Natural killer cell (primary cell): ENCODE measurements at regions not wholly inside any gene's neighbourhood (a gene's known extent, or its start where the extent isn't known, plus 50 kb on each side); places are given as distances from the start of the nearest gene placed in this dataset.

ENCODE experiments used
- ATAC-seq, 3 donors: fragments of 150-1000 bp in 2 of 3; fragments of 200-7000 bp in 1 of 3; cut with Tn5 transposase; 1 replicate in 1 of 3; 2 replicates in 2 of 3; pipeline ENCODE4 v1.10.0; 2021; ENCODE audit warnings: mild to moderate bottlenecking in 2 of 3, moderate library complexity in 2 of 3
- DNase-seq, 2 donors: peaks; one replicate each; pipeline versions ENCODE4 v3.0.0 to v3.0.0-alpha.2; 2013 to 2021; ENCODE audit warnings: mixed read lengths in 1 of 2
- H3K27ac ChIP-seq: one replicate; pipeline ENCODE4 v1.5.1; 2013; ENCODE audit warnings: mild to moderate bottlenecking, low read length
- H3K27me3 ChIP-seq: one replicate; pipeline ENCODE4 v1.6.1; 2013; ENCODE audit warnings: low read length; ENCODE audit not compliant: control insufficient read depth, insufficient read depth
- H3K36me3 ChIP-seq: one replicate; pipeline ENCODE4 v1.6.1; 2013; ENCODE audit warnings: low read length; ENCODE audit not compliant: control insufficient read depth, insufficient read depth
- H3K4me1 ChIP-seq: one replicate; pipeline ENCODE4 v1.6.1; 2013; ENCODE audit warnings: low read length; ENCODE audit not compliant: control insufficient read depth, insufficient read depth
- H3K4me3 ChIP-seq: one replicate; pipeline ENCODE4 v1.5.1; 2013; ENCODE audit warnings: low read length
- H3K9me3 ChIP-seq: one replicate; pipeline ENCODE4 v1.6.1; 2013; ENCODE audit warnings: low read length; ENCODE audit not compliant: control insufficient read depth, insufficient read depth
- H3K27ac Mint-ChIP-seq, 2 donors: one replicate each; pipeline ENCODE4 v1.8.0; 2022; ENCODE audit warnings: mild to moderate bottlenecking in 2 of 2, mixed read lengths in 2 of 2, moderate library complexity in 1 of 2
- H3K27me3 Mint-ChIP-seq, 2 donors: one replicate each; pipeline ENCODE4 v1.8.0; 2022; ENCODE audit warnings: low read depth in 2 of 2, mixed read lengths in 2 of 2
- H3K36me3 Mint-ChIP-seq: one replicate; pipeline ENCODE4 v1.8.0; 2022; ENCODE audit warnings: mixed read lengths
- H3K4me1 Mint-ChIP-seq, 2 donors: one replicate each; pipeline ENCODE4 v1.8.0; 2022; ENCODE audit warnings: mixed read lengths in 2 of 2
- H3K4me3 Mint-ChIP-seq: one replicate; pipeline ENCODE4 v1.8.0; 2022; ENCODE audit warnings: mild to moderate bottlenecking, moderate library complexity, mixed read lengths
- H3K9me3 Mint-ChIP-seq, 2 donors: one replicate each; pipeline ENCODE4 v1.8.0; 2022; ENCODE audit warnings: mixed read lengths in 2 of 2
- CTCF ChIP-seq: fragments of 200-600 bp; IDR thresholded peaks from one replicate; pipeline ENCODE4 v1.8.0; 2022; ENCODE audit warnings: antibody characterized with exemption
- WGBS: methylation state at CpG from one replicate; pipeline ENCODE4 v1.1.7; 2013; ENCODE audit warnings: missing lambda C conversion rate; ENCODE audit not compliant: insufficient coverage; 5-methylcytosine and 5-hydroxymethylcytosine counted together
- intact Hi-C: fragments of 100-400 bp; cut with micrococcal nuclease; formaldehyde crosslinking; loops from one replicate; pipeline ENCODE4 v1.14.2; 2022

- Histone ChIP-seq H3K4me3 (no peak overlapping the region), H3K27ac (no peak overlapping the region), H3K27me3 (no peaks in the 10 kb centered on the region), H3K9me3 (no peaks in the 10 kb centered on the region), H3K36me3 (no peaks in the 10 kb centered on the region), H3K4me1 (no peaks in the 10 kb centered on the region)
- Mint-ChIP-seq H3K4me3 (no peak overlapping the region), H3K4me1 (no peaks in the 10 kb centered on the region), H3K9me3 (peaks cover 3% of the 10 kb centered on the region in 2 donors), H3K27me3 (peaks cover 0 to 7% of the 10 kb centered on the region in 2 donors), H3K36me3 (no peaks in the 10 kb centered on the region), H3K27ac (no peak overlapping the region)
- DNase-seq (no peak), ATAC-seq (no peak)
- TF ChIP-seq CTCF = no peak
- WGBS = 92% methylated on average over 3 of the region's 3 CpGs
- intact Hi-C loops = no loop called here
Observed at GRCh38 chr15:94924057-94924456, 692.7 kb downstream of the MCTP2 start.

GRCh38 chr15:94924971-94925598, 693.7 kb downstream of the MCTP2 start:
- whole genome bisulfite sequencing = 90% methylated on average over 8 of the region's 9 CpGs
- no peak overlapping the region for H3K27ac ChIP-seq
- H3K9me3 Mint-ChIP-seq = peaks cover 3% of the 10 kb centered on the region in 2 donors
- H3K4me3 ChIP-seq = no peak overlapping the region
- H3K27me3 Mint-ChIP-seq = peaks cover 5 to 7% of the 10 kb centered on the region in 2 donors
- no peaks in the 10 kb centered on the region for H3K4me1 Mint-ChIP-seq
- no peaks in the 10 kb centered on the region for H3K27me3 ChIP-seq
- no peaks in the 10 kb centered on the region for H3K4me1 ChIP-seq
- no peak overlapping the region for H3K4me3 Mint-ChIP-seq
- ATAC-seq = no peak
- no peak overlapping the region for H3K27ac Mint-ChIP-seq
- H3K36me3 ChIP-seq = no peaks in the 10 kb centered on the region
- no peaks in the 10 kb centered on the region for H3K9me3 ChIP-seq
- no peaks in the 10 kb centered on the region for H3K36me3 Mint-ChIP-seq
- TF ChIP-seq CTCF = no peak
- intact Hi-C loops = no loop called here
- no peak for DNase-seq

- H3K27me3 Mint-ChIP-seq = peaks cover 5 to 7% of the 10 kb centered on the region in 2 donors
- intact Hi-C loops = no loop called here
Observed at GRCh38 chr15:94925680-94926079, 694.3 kb downstream of the MCTP2 start.

More at GRCh38 chr15:94925680-94926079, 694.3 kb downstream of the MCTP2 start:
- TF ChIP-seq CTCF = no peak
- Histone ChIP-seq H3K36me3 (no peaks in the 10 kb centered on the region), H3K9me3 (no peaks in the 10 kb centered on the region), H3K27me3 (no peaks in the 10 kb centered on the region), H3K27ac (no peak overlapping the region), H3K4me3 (no peak overlapping the region), H3K4me1 (no peaks in the 10 kb centered on the region)
- DNase-seq (no peak), ATAC-seq (no peak)
- 97% methylated on average over 3 of the region's 3 CpGs for WGBS
- peaks cover 3% of the 10 kb centered on the region in 2 donors for H3K9me3 Mint-ChIP-seq
- H3K4me1 Mint-ChIP-seq = no peaks in the 10 kb centered on the region
- no peak overlapping the region for H3K4me3 Mint-ChIP-seq
- no peak overlapping the region for H3K27ac Mint-ChIP-seq
- no peaks in the 10 kb centered on the region for H3K36me3 Mint-ChIP-seq
